HEK293T (cell line): ENCODE measurements at regions not wholly inside any gene's neighbourhood (a gene's known extent, or its start where the extent isn't known, plus 50 kb on each side); places are given as distances from the start of the nearest gene placed in this dataset.

Source experiments
- BHLHE40 ChIP-seq: fragments of 450-650 bp; IDR thresholded peaks from 2 replicates; pipeline ENCODE4 v1.6.1; 2016; ENCODE audit warnings: mild to moderate bottlenecking, moderate library complexity, borderline replicate concordance
- ELF4 ChIP-seq: fragments of 450-650 bp; IDR thresholded peaks from 2 replicates; pipeline ENCODE4 v1.6.1; 2017; ENCODE audit warnings: antibody characterized with exemption
- FOXA1 ChIP-seq: fragments of 450-650 bp; IDR thresholded peaks from 2 replicates; pipeline ENCODE4 v1.6.1; 2016; ENCODE audit warnings: mild to moderate bottlenecking
- FOXK2 ChIP-seq: fragments of 450-650 bp; IDR thresholded peaks from 2 replicates; pipeline ENCODE4 v1.6.1; 2016; ENCODE audit warnings: mild to moderate bottlenecking
- FOXM1 ChIP-seq: fragments of 450-650 bp; IDR thresholded peaks from 2 replicates; pipeline ENCODE4 v1.6.1; 2017; ENCODE audit warnings: mild to moderate bottlenecking, borderline replicate concordance
- HDGF ChIP-seq: fragments of 450-650 bp; IDR thresholded peaks from 2 replicates; pipeline ENCODE4 v1.6.1; 2017; ENCODE audit warnings: antibody characterized with exemption, borderline replicate concordance
- NFRKB ChIP-seq: fragments of 450-650 bp; IDR thresholded peaks from 2 replicates; pipeline ENCODE4 v1.6.1; 2016; ENCODE audit warnings: mild to moderate bottlenecking, moderate library complexity
- SP1 ChIP-seq: fragments of 450-650 bp; IDR thresholded peaks from 2 replicates; pipeline ENCODE4 v1.6.1; 2017
- SUZ12 ChIP-seq: fragments of 450-650 bp; IDR thresholded peaks from 2 replicates; pipeline ENCODE4 v1.6.1; 2016; ENCODE audit warnings: mild to moderate bottlenecking
- TARDBP ChIP-seq: fragments of 450-650 bp; IDR thresholded peaks from 2 replicates; pipeline ENCODE4 v1.6.1; 2016
- ZNF384 ChIP-seq: fragments of 450-650 bp; IDR thresholded peaks from 2 replicates; pipeline ENCODE4 v1.6.1; 2016
- TF ChIP-seq, protein P1 (sequence below): fragments of 450-650 bp; IDR thresholded peaks from 2 replicates; pipeline ENCODE4 v1.6.1; 2016

DNA sequence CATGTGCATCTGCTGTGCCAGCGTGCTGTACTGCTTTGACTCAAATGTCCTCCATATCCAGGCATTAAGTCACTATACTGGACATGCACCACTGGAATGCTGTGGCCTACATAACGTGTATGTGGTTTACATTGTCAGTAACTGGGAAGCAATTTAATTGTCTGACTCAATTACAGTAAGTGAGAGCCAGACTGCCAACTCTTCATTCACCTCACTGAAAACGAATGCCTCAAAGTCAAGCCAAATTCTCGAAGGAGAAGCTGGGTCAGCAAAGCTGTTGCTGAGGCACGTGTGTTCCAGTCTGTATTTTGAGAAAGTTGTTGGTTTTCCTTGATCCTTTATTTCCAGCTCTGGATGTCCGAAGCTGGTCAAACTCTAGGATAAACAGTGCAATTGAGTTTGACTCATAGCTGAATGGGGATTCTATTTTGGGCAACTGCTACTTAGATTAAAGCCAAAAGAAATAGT, 534.3 kb downstream of the COL12A1 start:
- TF ChIP-seq BHLHE40, result no peak
- no peak for TF ChIP-seq FOXK2
- no peak for TF ChIP-seq FOXM1
- no peak for TF ChIP-seq TARDBP
- TF ChIP-seq HDGF, result no peak
- TF ChIP-seq SP1, result no peak
- TF ChIP-seq ZNF384, result no peak
- no peak for TF ChIP-seq NFRKB
- no peak for TF ChIP-seq FOXA1
- no peak for TF ChIP-seq ELF4
- TF ChIP-seq, protein P1, sequence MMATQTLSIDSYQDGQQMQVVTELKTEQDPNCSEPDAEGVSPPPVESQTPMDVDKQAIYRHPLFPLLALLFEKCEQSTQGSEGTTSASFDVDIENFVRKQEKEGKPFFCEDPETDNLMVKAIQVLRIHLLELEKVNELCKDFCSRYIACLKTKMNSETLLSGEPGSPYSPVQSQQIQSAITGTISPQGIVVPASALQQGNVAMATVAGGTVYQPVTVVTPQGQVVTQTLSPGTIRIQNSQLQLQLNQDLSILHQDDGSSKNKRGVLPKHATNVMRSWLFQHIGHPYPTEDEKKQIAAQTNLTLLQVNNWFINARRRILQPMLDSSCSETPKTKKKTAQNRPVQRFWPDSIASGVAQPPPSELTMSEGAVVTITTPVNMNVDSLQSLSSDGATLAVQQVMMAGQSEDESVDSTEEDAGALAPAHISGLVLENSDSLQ, result no peak
- TF ChIP-seq SUZ12, result no peak
